Smooth muscle cell (in vitro differentiated cells): ENCODE measurements at regions not wholly inside any gene's neighbourhood (a gene's known extent, or its start where the extent isn't known, plus 50 kb on each side); places are given as distances from the start of the nearest gene placed in this dataset.

Experiments
- DNase-seq: peaks from one replicate; lab custom pipeline; 2025; ENCODE audit not compliant: unreplicated experiment; lab: John Stamatoyannopoulos, UW
- H2AFZ ChIP-seq: fragments of 200-600 bp; sonication (generic); 2 replicates; pipeline ENCODE4 v1.6.0; 2016; ENCODE audit warnings: antibody characterized with exemption, low read depth, mild to moderate bottlenecking
- H3F3A ChIP-seq: fragments of 200-600 bp; sonication (generic); 2 replicates; pipeline ENCODE4 v1.6.0; 2017; ENCODE audit warnings: antibody characterized with exemption, low read depth
- H3K27ac ChIP-seq: fragments of 200-600 bp; sonication (generic); 2 replicates; pipeline ENCODE4 v1.5.1; 2016; ENCODE audit warnings: low read depth, mild to moderate bottlenecking
- H3K27me3 ChIP-seq: fragments of 200-600 bp; sonication (generic); 2 replicates; pipeline ENCODE4 v1.6.1; 2016; ENCODE audit warnings: low read depth, mild to moderate bottlenecking
- H3K36me3 ChIP-seq: fragments of 200-600 bp; sonication (generic); 2 replicates; pipeline ENCODE4 v1.5.1; 2016; ENCODE audit warnings: low read depth
- H3K4me1 ChIP-seq: fragments of 200-600 bp; sonication (generic); 2 replicates; pipeline ENCODE4 v1.5.1; 2016; ENCODE audit warnings: low read depth
- H3K4me2 ChIP-seq: fragments of 200-600 bp; sonication (generic); 2 replicates; pipeline ENCODE4 v1.6.0; 2016; ENCODE audit warnings: mild to moderate bottlenecking
- H3K4me3 ChIP-seq: fragments of 200-600 bp; sonication (generic); 2 replicates; pipeline ENCODE4 v1.5.1; 2016; ENCODE audit warnings: mild to moderate bottlenecking
- H3K79me2 ChIP-seq: fragments of 200-600 bp; sonication (generic); 2 replicates; pipeline ENCODE4 v1.6.0; 2016; ENCODE audit warnings: low read depth, mild to moderate bottlenecking
- H3K9ac ChIP-seq: fragments of 200-600 bp; sonication (generic); 2 replicates; pipeline ENCODE4 v1.6.0; 2016; ENCODE audit warnings: low read depth
- H3K9me3 ChIP-seq: fragments of 200-600 bp; sonication (generic); replicated peaks from 2 replicates; pipeline ENCODE4 v1.5.1; 2016; ENCODE audit warnings: low read depth
- H4K20me1 ChIP-seq: fragments of 200-600 bp; sonication (generic); 2 replicates; pipeline ENCODE4 v1.6.0; 2016; ENCODE audit warnings: low read depth
- CTCF ChIP-seq: fragments of 200-600 bp; sonication (generic); IDR thresholded peaks from 2 replicates; pipeline ENCODE4 v1.5.1; 2017; ENCODE audit warnings: borderline replicate concordance, mild to moderate bottlenecking, antibody characterized with exemption; ENCODE audit not compliant: insufficient read depth, poor library complexity, severe bottlenecking
- WGBS: methylation state at CpG from one replicate; pipeline ENCODE4 v1.1.7; 2016; ENCODE audit warnings: low lambda C conversion rate; 5-methylcytosine and 5-hydroxymethylcytosine counted together

GRCh38 chr2:129239141-129239540 lies 740.3 kb upstream of the RAB6C start:
- H3K4me1 ChIP-seq = no peaks in the 10 kb centered on the region
- no peaks in the 10 kb centered on the region for H3K36me3 ChIP-seq
- H3K79me2 ChIP-seq = no peaks in the 10 kb centered on the region
- H4K20me1 ChIP-seq = no peaks in the 10 kb centered on the region
- no peak for DNase-seq
- no peaks in the 10 kb centered on the region for H3K27me3 ChIP-seq
- H3K4me2 ChIP-seq = no peak overlapping the region
- no peak overlapping the region for H3K27ac ChIP-seq
- H3F3A ChIP-seq = no peaks in the 10 kb centered on the region
- no peak for TF ChIP-seq CTCF
- H2AFZ ChIP-seq = no peak overlapping the region
- H3K9ac ChIP-seq = no peak overlapping the region
- H3K4me3 ChIP-seq = no peak overlapping the region
- no peaks in the 10 kb centered on the region for H3K9me3 ChIP-seq
- WGBS = 95% methylated on average over 2 of the region's 2 CpGs

GRCh38 chr2:129240061-129240460 lies 739.4 kb upstream of the RAB6C start:
- Histone ChIP-seq H3F3A (no peaks in the 10 kb centered on the region), H3K4me2 (no peak overlapping the region), H3K9me3 (no peaks in the 10 kb centered on the region), H2AFZ (no peak overlapping the region), H3K79me2 (no peaks in the 10 kb centered on the region), H3K27ac (no peak overlapping the region), H3K4me3 (no peak overlapping the region), H3K36me3 (no peaks in the 10 kb centered on the region), H3K9ac (no peak overlapping the region), H4K20me1 (no peaks in the 10 kb centered on the region), H3K27me3 (no peaks in the 10 kb centered on the region), H3K4me1 (no peaks in the 10 kb centered on the region)
- no peak for TF ChIP-seq CTCF
- WGBS = 90% methylated on average over 3 of the region's 3 CpGs
- DNase-seq = no peak

GRCh38 chr2:129242269-129242668 lies 737.2 kb upstream of the RAB6C start:
- no peak overlapping the region for H2AFZ ChIP-seq
- H3K27me3 ChIP-seq = no peaks in the 10 kb centered on the region
- no peak overlapping the region for H3K4me2 ChIP-seq
- 81% methylated on average over 5 of the region's 5 CpGs for WGBS
- no peaks in the 10 kb centered on the region for H4K20me1 ChIP-seq
- H3K9me3 ChIP-seq = no peaks in the 10 kb centered on the region
- no peak for DNase-seq
- no peak overlapping the region for H3K27ac ChIP-seq
- no peak for TF ChIP-seq CTCF
- H3F3A ChIP-seq = no peaks in the 10 kb centered on the region
- H3K79me2 ChIP-seq = no peaks in the 10 kb centered on the region
- no peak overlapping the region for H3K4me3 ChIP-seq
- no peak overlapping the region for H3K9ac ChIP-seq
- H3K36me3 ChIP-seq = no peaks in the 10 kb centered on the region
- H3K4me1 ChIP-seq = no peaks in the 10 kb centered on the region

GRCh38 chr2:129247751-129248150 lies 731.7 kb upstream of the RAB6C start:
- H2AFZ ChIP-seq = no peak overlapping the region
- peaks cover 5% of the 10 kb centered on the region for H3F3A ChIP-seq
- H3K27ac ChIP-seq = no peak overlapping the region
- no peak overlapping the region for H3K4me3 ChIP-seq
- DNase-seq = no peak
- H4K20me1 ChIP-seq = no peaks in the 10 kb centered on the region
- TF ChIP-seq CTCF = no peak
- no peaks in the 10 kb centered on the region for H3K36me3 ChIP-seq
- H3K27me3 ChIP-seq = peaks cover 9% of the 10 kb centered on the region
- H3K9ac ChIP-seq = no peak overlapping the region
- no peaks in the 10 kb centered on the region for H3K4me1 ChIP-seq
- H3K9me3 ChIP-seq = no peaks in the 10 kb centered on the region
- H3K4me2 ChIP-seq = no peak overlapping the region
- 95% methylated on average over 3 of the region's 3 CpGs for WGBS
- H3K79me2 ChIP-seq = no peaks in the 10 kb centered on the region
